Forelimb muscle (tissue), 1 donor: ENCODE measurements at regions not wholly inside any gene's neighbourhood (a gene's known extent, or its start where the extent isn't known, plus 50 kb on each side); places are given as distances from the start of the nearest gene placed in this dataset.
"Not testable (repeated sequence)": the region's sequence is repeated elsewhere in the genome, so short reads cannot be mapped to it uniquely, and the experiment has no call there.

Source experiments
- DNase-seq: peaks from one replicate; pipeline ENCODE4 v3.0.0-alpha.2; 2013; ENCODE audit warnings: low read depth

GRCh38 chr13:37997641-37998040 lies 128.1 kb upstream of the TRPC4 start:
- DNase-seq, result peak; percentile 41

- DNase-seq, result no peak
Observed at GRCh38 chr13:37995092-37995491, 125.5 kb upstream of the TRPC4 start.

- DNase-seq, result no peak
Observed at GRCh38 chr13:37986811-37987210, 117.2 kb upstream of the TRPC4 start.

GRCh38 chr13:37985281-37985680 lies 115.7 kb upstream of the TRPC4 start:
- no peak for DNase-seq

- DNase-seq, result no peak
Observed at GRCh38 chr13:37984357-37984756, 114.8 kb upstream of the TRPC4 start.

- DNase-seq, result no peak
Observed at GRCh38 chr13:37981932-37982331, 112.4 kb upstream of the TRPC4 start.

GRCh38 chr13:37978680-37979079 lies 109.1 kb upstream of the TRPC4 start:
- no peak for DNase-seq

- DNase-seq, result no peak
Observed at GRCh38 chr13:37968555-37968954, 99.0 kb upstream of the TRPC4 start.

- no peak for DNase-seq
Observed at GRCh38 chr13:37966266-37966665, 96.7 kb upstream of the TRPC4 start.

GRCh38 chr13:37960427-37960826 lies 90.9 kb upstream of the TRPC4 start:
- no peak for DNase-seq

GRCh38 chr13:37959284-37959683 lies 89.7 kb upstream of the TRPC4 start:
- DNase-seq, result no peak

- DNase-seq, result no peak
Observed at GRCh38 chr13:37956536-37956935, 87.0 kb upstream of the TRPC4 start.

GRCh38 chr13:37954597-37954996 lies 85.0 kb upstream of the TRPC4 start:
- not testable (repeated sequence) for DNase-seq

GRCh38 chr13:37954191-37954590 lies 84.6 kb upstream of the TRPC4 start:
- no peak for DNase-seq

- no peak for DNase-seq
Observed at GRCh38 chr13:37953696-37954095, 84.1 kb upstream of the TRPC4 start.

GRCh38 chr13:37950016-37950415 lies 80.4 kb upstream of the TRPC4 start:
- no peak for DNase-seq

- DNase-seq, result no peak
Observed at GRCh38 chr13:37947419-37948140, 78.0 kb upstream of the TRPC4 start.

- DNase-seq, result no peak
Observed at GRCh38 chr13:37945651-37946575, 76.3 kb upstream of the TRPC4 start.

- DNase-seq, result no peak
Observed at GRCh38 chr13:37944869-37945442, 75.4 kb upstream of the TRPC4 start.

- no peak for DNase-seq
Observed at GRCh38 chr13:37944081-37944868, 74.7 kb upstream of the TRPC4 start.

GRCh38 chr13:37942929-37943328 lies 73.4 kb upstream of the TRPC4 start:
- DNase-seq, result no peak
